DOHH2 (cell line): ENCODE measurements at regions not wholly inside any gene's neighbourhood (a gene's known extent, or its start where the extent isn't known, plus 50 kb on each side); places are given as distances from the start of the nearest gene placed in this dataset.

Experiments used
- H3F3A ChIP-seq: fragments of 200-600 bp; sonication (generic), shearing (Covaris generic); 2 replicates; pipeline ENCODE4 v1.6.0; 2016; ENCODE audit warnings: antibody characterized with exemption, mild to moderate bottlenecking; ENCODE audit not compliant: control insufficient read depth, insufficient read depth
- H3K27ac ChIP-seq: fragments of 200-600 bp; sonication (generic); 2 replicates; pipeline ENCODE4 v1.5.1; 2014; ENCODE audit warnings: low read depth, mild to moderate bottlenecking, low read length, moderate library complexity
- H3K27me3 ChIP-seq: fragments of 200-600 bp; sonication (generic); 2 replicates; pipeline ENCODE4 v1.6.1; 2014; ENCODE audit warnings: mild to moderate bottlenecking, low read length, mixed read lengths; ENCODE audit not compliant: control insufficient read depth
- H3K36me3 ChIP-seq: fragments of 200-600 bp; sonication (generic); 2 replicates; pipeline ENCODE4 v1.6.1; 2014; ENCODE audit warnings: mild to moderate bottlenecking, low read length, moderate library complexity, mixed read lengths; ENCODE audit not compliant: control insufficient read depth
- H3K4me1 ChIP-seq: fragments of 200-600 bp; sonication (generic); 2 replicates; pipeline ENCODE4 v1.6.1; 2014; ENCODE audit warnings: mild to moderate bottlenecking, low read length, mixed read lengths; ENCODE audit not compliant: control insufficient read depth
- H3K4me2 ChIP-seq: fragments of 200-600 bp; sonication (generic); 2 replicates; pipeline ENCODE4 v1.6.0; 2014; ENCODE audit warnings: mild to moderate bottlenecking, low read length, moderate library complexity
- H3K4me3 ChIP-seq: fragments of 200-600 bp; sonication (generic); 2 replicates; pipeline ENCODE4 v1.5.1; 2014; ENCODE audit warnings: mild to moderate bottlenecking, low read length, mixed read lengths
- H3K79me2 ChIP-seq: fragments of 200-600 bp; sonication (generic); 2 replicates; pipeline ENCODE4 v1.6.1; 2014; ENCODE audit warnings: mild to moderate bottlenecking, low read length, mixed read lengths; ENCODE audit not compliant: control insufficient read depth
- H3K9me2 ChIP-seq: fragments of 200-600 bp; sonication (generic); replicated peaks from 2 replicates; pipeline ENCODE4 v1.6.1; 2014; ENCODE audit warnings: mild to moderate bottlenecking, low read length, mixed read lengths; ENCODE audit not compliant: control insufficient read depth
- H3K9me3 ChIP-seq: fragments of 200-600 bp; sonication (generic); 2 replicates; pipeline ENCODE4 v1.6.1; 2014; ENCODE audit warnings: antibody characterized with exemption, low read length, mixed read lengths; ENCODE audit not compliant: control insufficient read depth, insufficient read depth
- H4K20me1 ChIP-seq: fragments of 200-600 bp; sonication (generic); 2 replicates; pipeline ENCODE4 v1.6.0; 2014; ENCODE audit warnings: low read depth, mild to moderate bottlenecking, antibody characterized with exemption, low read length, moderate library complexity; ENCODE audit not compliant: control insufficient read depth, insufficient read depth
- EZH2phosphoT487 ChIP-seq: fragments of 200-600 bp; sonication (generic); IDR thresholded peaks from 2 replicates; pipeline ENCODE4 v1.6.1; 2017; ENCODE audit warnings: borderline replicate concordance, mild to moderate bottlenecking, antibody characterized with exemption, low read length, moderate library complexity, mixed read lengths
- TF ChIP-seq, protein P1 (sequence below): fragments of 200-600 bp; sonication (generic); IDR thresholded peaks from one replicate; pipeline ENCODE4 v1.5.1; 2014; ENCODE audit warnings: antibody characterized with exemption, mild to moderate bottlenecking, low read depth, low read length; ENCODE audit not compliant: poor library complexity, severe bottlenecking

GRCh38 chr14:71301611-71302010 is 394.4 kb downstream of the PCNX1 start:
- Histone ChIP-seq H3K4me2 (no peak overlapping the region), H3K4me3 (no peak overlapping the region), H3K27me3 (peaks cover 2% of the 10 kb centered on the region), H4K20me1 (no peaks in the 10 kb centered on the region), H3K4me1 (no peaks in the 10 kb centered on the region), H3K27ac (no peak overlapping the region), H3F3A (no peaks in the 10 kb centered on the region), H3K79me2 (no peaks in the 10 kb centered on the region), H3K9me2 (no peaks in the 10 kb centered on the region), H3K9me3 (no peaks in the 10 kb centered on the region), H3K36me3 (no peaks in the 10 kb centered on the region)
- TF ChIP-seq EZH2phosphoT487 = no peak
- TF ChIP-seq, protein P1, sequence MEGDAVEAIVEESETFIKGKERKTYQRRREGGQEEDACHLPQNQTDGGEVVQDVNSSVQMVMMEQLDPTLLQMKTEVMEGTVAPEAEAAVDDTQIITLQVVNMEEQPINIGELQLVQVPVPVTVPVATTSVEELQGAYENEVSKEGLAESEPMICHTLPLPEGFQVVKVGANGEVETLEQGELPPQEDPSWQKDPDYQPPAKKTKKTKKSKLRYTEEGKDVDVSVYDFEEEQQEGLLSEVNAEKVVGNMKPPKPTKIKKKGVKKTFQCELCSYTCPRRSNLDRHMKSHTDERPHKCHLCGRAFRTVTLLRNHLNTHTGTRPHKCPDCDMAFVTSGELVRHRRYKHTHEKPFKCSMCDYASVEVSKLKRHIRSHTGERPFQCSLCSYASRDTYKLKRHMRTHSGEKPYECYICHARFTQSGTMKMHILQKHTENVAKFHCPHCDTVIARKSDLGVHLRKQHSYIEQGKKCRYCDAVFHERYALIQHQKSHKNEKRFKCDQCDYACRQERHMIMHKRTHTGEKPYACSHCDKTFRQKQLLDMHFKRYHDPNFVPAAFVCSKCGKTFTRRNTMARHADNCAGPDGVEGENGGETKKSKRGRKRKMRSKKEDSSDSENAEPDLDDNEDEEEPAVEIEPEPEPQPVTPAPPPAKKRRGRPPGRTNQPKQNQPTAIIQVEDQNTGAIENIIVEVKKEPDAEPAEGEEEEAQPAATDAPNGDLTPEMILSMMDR = no peak

DNA sequence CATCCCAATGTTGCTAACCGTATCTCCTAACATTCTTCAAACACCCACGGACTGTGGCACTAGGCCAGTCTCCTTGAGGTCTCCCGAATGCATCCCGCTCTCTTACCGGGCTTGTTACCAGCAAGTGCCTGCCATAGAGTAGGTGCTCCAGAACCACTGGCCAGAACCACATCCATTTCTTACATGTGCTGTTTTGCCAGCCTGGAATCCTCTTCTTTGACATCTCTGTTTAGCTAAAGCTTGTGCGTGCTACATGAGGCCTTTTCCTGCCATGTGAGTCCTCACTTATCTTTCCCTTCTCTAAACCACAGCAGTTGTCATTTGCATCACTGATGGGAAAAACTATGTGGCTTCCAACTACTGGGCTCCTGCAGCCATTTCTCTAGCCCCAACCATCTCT is 397.4 kb downstream of the PCNX1 start:
- Histone ChIP-seq H4K20me1 (no peaks in the 10 kb centered on the region), H3K9me2 (no peaks in the 10 kb centered on the region), H3K27ac (no peak overlapping the region), H3K4me1 (no peaks in the 10 kb centered on the region), H3F3A (no peaks in the 10 kb centered on the region), H3K79me2 (no peaks in the 10 kb centered on the region), H3K9me3 (no peaks in the 10 kb centered on the region), H3K4me3 (no peak overlapping the region), H3K36me3 (no peaks in the 10 kb centered on the region), H3K27me3 (peaks cover 18% of the 10 kb centered on the region), H3K4me2 (no peak overlapping the region)
- no peak for TF ChIP-seq EZH2phosphoT487
- TF ChIP-seq, protein P1 = no peak

DNA sequence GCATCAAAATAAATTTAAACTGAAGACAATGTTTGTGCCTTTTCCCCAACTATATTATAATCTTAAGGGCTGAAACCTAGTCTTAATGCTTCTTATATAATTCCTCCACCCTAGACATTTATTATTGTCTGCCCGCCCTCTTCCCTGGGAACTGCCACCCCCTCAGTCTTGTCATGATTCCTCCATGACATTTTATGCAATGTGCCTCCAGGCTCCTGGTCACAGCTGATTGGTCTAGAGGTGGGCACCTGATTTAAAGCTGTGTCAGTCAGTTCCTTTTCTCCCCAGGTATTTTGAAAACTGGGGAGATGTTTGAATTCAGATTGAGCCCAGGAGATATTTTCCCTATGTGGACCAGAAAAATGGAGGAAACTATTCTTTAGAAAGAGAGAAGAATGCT is 401.4 kb downstream of the PCNX1 start:
- no peaks in the 10 kb centered on the region for H4K20me1 ChIP-seq
- no peaks in the 10 kb centered on the region for H3K36me3 ChIP-seq
- H3K4me2 ChIP-seq = no peak overlapping the region
- H3K9me3 ChIP-seq = no peaks in the 10 kb centered on the region
- H3K4me3 ChIP-seq = no peak overlapping the region
- H3K79me2 ChIP-seq = no peaks in the 10 kb centered on the region
- peaks cover 31% of the 10 kb centered on the region for H3K27me3 ChIP-seq
- H3F3A ChIP-seq = no peaks in the 10 kb centered on the region
- TF ChIP-seq, protein P1 = no peak
- no peaks in the 10 kb centered on the region for H3K9me2 ChIP-seq
- H3K27ac ChIP-seq = no peak overlapping the region
- peaks cover 9% of the 10 kb centered on the region for H3K4me1 ChIP-seq

GRCh38 chr14:71309756-71310155 is 402.5 kb downstream of the PCNX1 start:
- Histone ChIP-seq H3F3A (no peaks in the 10 kb centered on the region), H3K27ac (no peak overlapping the region), H3K36me3 (no peaks in the 10 kb centered on the region), H3K4me3 (no peak overlapping the region), H3K9me3 (no peaks in the 10 kb centered on the region), H3K27me3 (peaks cover 31% of the 10 kb centered on the region), H3K4me2 (no peak overlapping the region), H3K9me2 (no peaks in the 10 kb centered on the region), H4K20me1 (no peaks in the 10 kb centered on the region), H3K79me2 (no peaks in the 10 kb centered on the region), H3K4me1 (peaks cover 9% of the 10 kb centered on the region)
- TF ChIP-seq, protein P1 = peak; percentile 36
- TF ChIP-seq EZH2phosphoT487 = no peak
